ENCODE measurements at regions not wholly inside any gene's neighbourhood (a gene's known extent, or its start where the extent isn't known, plus 50 kb on each side); places are given as distances from the start of the nearest gene placed in this dataset.

GRCh38 chr16:60077861-60078260 is 1343.7 kb upstream of the GOT2 start:
- no peak overlapping the region for H2AFZ ChIP-seq (ENCODE audit: low read depth, low read length)
- 0% methylated on average over 3 of the region's 3 CpGs for WGBS (ENCODE audit: insufficient coverage, low coverage, missing lambda C conversion rate)
- intact Hi-C loops (cut with micrococcal nuclease): no loop called here

GRCh38 chr16:60074378-60074777 is 1340.3 kb upstream of the GOT2 start:
- H3K4me1 ChIP-seq (replicated peaks in 1 of 2; ENCODE audit: control insufficient read depth in 2 of 2, insufficient read depth in 2 of 2, low read length in 2 of 2): no peaks in the 10 kb centered on the region
- ATAC-seq (no peak), FAIRE-seq (no peak), DNase-seq (ENCODE audit: extremely low read depth in 1 of 4, low spot score in 3 of 4) (no peak)
- ChIA-PET CTCF (ENCODE audit: low intra/inter-chr PET ratio) (no interaction called here), POLR2A (no interaction called here)
- WGBS (ENCODE audit: insufficient coverage, low coverage, missing lambda C conversion rate): 2% methylated on average over 4 of the region's 4 CpGs
- H3K27ac ChIP-seq (ENCODE audit: extremely low read depth, low read depth, low read length): no peak overlapping the region
- intact Hi-C loops (cut with micrococcal nuclease): no loop called here
- H3K9ac ChIP-seq (ENCODE audit: insufficient read depth in 1 of 2, low read depth in 2 of 2, low read length in 2 of 2): no peak overlapping the region
- H3K9me3 ChIP-seq (replicated peaks; ENCODE audit: control insufficient read depth, insufficient read depth, low read depth, low read length): no peaks in the 10 kb centered on the region
- H3K9me1 ChIP-seq (ENCODE audit: control insufficient read depth, insufficient read depth, low read length): no peaks in the 10 kb centered on the region
- H3K36me3 ChIP-seq (ENCODE audit: control insufficient read depth, insufficient read depth, low read length): no peaks in the 10 kb centered on the region
- no peak overlapping the region for H3K4me3 ChIP-seq
- no peaks in the 10 kb centered on the region for H4K20me1 ChIP-seq (replicated peaks; ENCODE audit: control insufficient read depth, insufficient read depth, low read length)
- no TSS peak for BruUV-seq (replicated peaks)
- in situ Hi-C loops (cut with MboI): no loop called here
- no peaks in the 10 kb centered on the region for H3K79me2 ChIP-seq (ENCODE audit: control insufficient read depth, insufficient read depth, low read length)
- no peak overlapping the region for H2AFZ ChIP-seq (ENCODE audit: low read depth, low read length)
- H3K27me3 ChIP-seq (ENCODE audit: control insufficient read depth in 2 of 2, insufficient read depth in 2 of 2, low read length in 2 of 2): no peaks in the 10 kb centered on the region
- H3K4me2 ChIP-seq (ENCODE audit: insufficient read depth, low read length): no peak overlapping the region
- TF ChIP-seq POLR2A (conservative IDR thresholded peaks at IDR 0.05): no peak
- TF ChIP-seq CREB3L1 (IDR thresholded peaks at IDR 0.05; ENCODE audit: borderline replicate concordance, low read depth): no peak
- no peak for TF ChIP-seq ZNF639 (CRISPR knock-in tag; conservative IDR thresholded peaks at IDR 0.05 in 1 of 2, IDR thresholded peaks at IDR 0.05 in 1 of 2)
- no peak for TF ChIP-seq ERF (CRISPR knock-in tag; IDR thresholded peaks at IDR 0.05)
- no peak for TF ChIP-seq ZNF668 (CRISPR knock-in tag; IDR thresholded peaks at IDR 0.05)

More at GRCh38 chr16:60077861-60078260, 1343.7 kb upstream of the GOT2 start:
- Histone ChIP-seq H3K9me3 (replicated peaks; ENCODE audit: control insufficient read depth, insufficient read depth, low read depth, low read length) (no peaks in the 10 kb centered on the region), H3K4me3 (no peak overlapping the region), H3K9ac (ENCODE audit: insufficient read depth in 1 of 2, low read depth in 2 of 2, low read length in 2 of 2) (no peak overlapping the region), H3K79me2 (ENCODE audit: control insufficient read depth, insufficient read depth, low read length) (no peaks in the 10 kb centered on the region), H3K36me3 (ENCODE audit: control insufficient read depth, insufficient read depth, low read length) (no peaks in the 10 kb centered on the region), H3K27ac (ENCODE audit: extremely low read depth, low read depth, low read length) (no peak overlapping the region), H3K4me2 (ENCODE audit: insufficient read depth, low read length) (no peak overlapping the region), H3K9me1 (ENCODE audit: control insufficient read depth, insufficient read depth, low read length) (no peaks in the 10 kb centered on the region), H3K4me1 (replicated peaks in 1 of 2; ENCODE audit: control insufficient read depth in 2 of 2, insufficient read depth in 2 of 2, low read length in 2 of 2) (no peaks in the 10 kb centered on the region), H3K27me3 (ENCODE audit: control insufficient read depth in 2 of 2, insufficient read depth in 2 of 2, low read length in 2 of 2) (no peaks in the 10 kb centered on the region), H4K20me1 (replicated peaks; ENCODE audit: control insufficient read depth, insufficient read depth, low read length) (no peaks in the 10 kb centered on the region)
- in situ Hi-C loops (cut with MboI): no loop called here
- ChIA-PET CTCF (ENCODE audit: low intra/inter-chr PET ratio) (no interaction called here), POLR2A (no interaction called here)
- no peak for DNase-seq (ENCODE audit: extremely low read depth in 1 of 4, low spot score in 3 of 4)
- BruUV-seq (replicated peaks): no TSS peak
- TF ChIP-seq ZFPM2 (CRISPR knock-in tag; IDR thresholded peaks at IDR 0.05) (no peak), SPI1 (IDR thresholded peaks at IDR 0.05; ENCODE audit: borderline replicate concordance, low read depth, low read length) (no peak), MXD1 (CRISPR knock-in tag; IDR thresholded peaks at IDR 0.05; ENCODE audit: borderline replicate concordance, poor library complexity, severe bottlenecking) (no peak), RFX7 (CRISPR knock-in tag; IDR thresholded peaks at IDR 0.05) (no peak), MCM2 (IDR thresholded peaks at IDR 0.05; ENCODE audit: low read depth) (no peak), KDM2B (CRISPR knock-in tag; IDR thresholded peaks at IDR 0.05) (no peak), JUNB (CRISPR knock-in tag; conservative IDR thresholded peaks at IDR 0.05) (no peak), ZFX (CRISPR knock-in tag; IDR thresholded peaks at IDR 0.05) (no peak), HNRNPH1 (optimal IDR thresholded peaks at IDR 0.05; ENCODE audit: low read depth, low read length) (no peak), ZNF143 (CRISPR knock-in tag; IDR thresholded peaks at IDR 0.05) (no peak), TBP (optimal IDR thresholded peaks at IDR 0.05; ENCODE audit: low read depth, low read length) (no peak), ATF7 (IDR thresholded peaks at IDR 0.05) (no peak), TFAM (CRISPR knock-in tag; conservative IDR thresholded peaks at IDR 0.05) (no peak), ZKSCAN8 (CRISPR knock-in tag; IDR thresholded peaks at IDR 0.05) (no peak), ZNF12 (CRISPR knock-in tag; IDR thresholded peaks at IDR 0.05) (no peak), CC2D1A (IDR thresholded peaks at IDR 0.05) (no peak), TCFL5 (CRISPR knock-in tag; conservative IDR thresholded peaks at IDR 0.05) (no peak)
- FAIRE-seq: no peak
- no peak for ATAC-seq
